ENCODE measurements at regions not wholly inside any gene's neighbourhood (a gene's known extent, or its start where the extent isn't known, plus 50 kb on each side); places are given as distances from the start of the nearest gene placed in this dataset.

DNA sequence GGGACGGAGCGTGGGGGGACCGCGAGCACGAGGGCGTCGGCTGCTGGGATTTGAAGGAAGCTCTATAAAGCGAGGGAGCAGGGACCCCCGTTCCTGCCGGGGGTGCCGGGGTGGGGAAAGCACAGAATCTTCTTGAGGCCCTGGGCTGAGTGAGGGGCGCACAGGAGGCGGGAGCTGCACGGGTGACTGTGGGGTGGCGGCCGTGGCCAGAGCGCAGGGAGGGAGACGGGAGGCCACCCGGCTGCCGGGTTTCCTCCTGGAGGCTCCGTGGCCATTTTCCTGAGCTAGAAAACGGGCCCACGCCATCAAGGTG lies 385.1 kb downstream of the SMOC2 start:
- in situ Hi-C loops (cut with MboI; ENCODE audit: low pct_unique_long_range_greater_than_20kb, low sequenced_read_pairs, unreplicated experiment) = no loop called here
- TF ChIP-seq CTCF (IDR thresholded peaks at IDR 0.05; ENCODE audit: extremely low read depth, insufficient read depth, missing control alignments) = no peak
- DNase-seq (ENCODE audit: low spot score) = no peak

- in situ Hi-C loops (cut with MboI; ENCODE audit: low pct_unique_long_range_greater_than_20kb, low sequenced_read_pairs, unreplicated experiment) = no loop called here
- TF ChIP-seq CTCF (IDR thresholded peaks at IDR 0.05; ENCODE audit: extremely low read depth, insufficient read depth, missing control alignments) = no peak
- DNase-seq (ENCODE audit: low spot score) = no peak
Measured at GRCh38 chr6:168825226-168826077, 384.5 kb downstream of the SMOC2 start.

GRCh38 chr6:168823397-168824212 lies 382.6 kb downstream of the SMOC2 start:
- in situ Hi-C loops (cut with MboI; ENCODE audit: low pct_unique_long_range_greater_than_20kb, low sequenced_read_pairs, unreplicated experiment) = no loop called here
- no peak for DNase-seq (ENCODE audit: low spot score)
- no peak for TF ChIP-seq CTCF (IDR thresholded peaks at IDR 0.05; ENCODE audit: extremely low read depth, insufficient read depth, missing control alignments)

DNA sequence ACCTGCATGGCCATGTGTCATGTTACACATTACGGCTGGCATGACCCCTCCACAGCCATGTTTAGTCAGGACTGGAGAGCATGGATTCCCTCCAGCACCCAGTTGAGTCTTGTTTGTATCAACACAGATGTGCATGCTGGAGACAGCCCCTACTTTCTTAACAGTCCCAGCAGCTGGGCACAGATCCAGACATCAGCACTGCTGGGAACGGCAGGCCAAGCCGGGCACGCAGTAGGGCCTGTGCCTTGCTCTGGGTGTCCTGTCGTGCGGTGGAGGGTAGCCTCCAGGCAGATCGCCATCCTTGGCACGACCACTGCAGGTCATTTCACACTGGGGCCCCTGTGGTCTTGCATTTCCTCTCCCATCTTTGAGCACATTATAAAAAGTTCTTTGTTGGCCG lies 381.4 kb downstream of the SMOC2 start:
- no peak for DNase-seq (ENCODE audit: low spot score)
- in situ Hi-C loops (cut with MboI; ENCODE audit: low pct_unique_long_range_greater_than_20kb, low sequenced_read_pairs, unreplicated experiment) = no loop called here
- TF ChIP-seq CTCF (IDR thresholded peaks at IDR 0.05; ENCODE audit: extremely low read depth, insufficient read depth, missing control alignments) = no peak

- in situ Hi-C loops (cut with MboI; ENCODE audit: low pct_unique_long_range_greater_than_20kb, low sequenced_read_pairs, unreplicated experiment) = no loop called here
- no peak for DNase-seq (ENCODE audit: low spot score)
- TF ChIP-seq CTCF (IDR thresholded peaks at IDR 0.05; ENCODE audit: extremely low read depth, insufficient read depth, missing control alignments) = no peak
Measured at GRCh38 chr6:168819546-168819945, 378.6 kb downstream of the SMOC2 start.

DNA sequence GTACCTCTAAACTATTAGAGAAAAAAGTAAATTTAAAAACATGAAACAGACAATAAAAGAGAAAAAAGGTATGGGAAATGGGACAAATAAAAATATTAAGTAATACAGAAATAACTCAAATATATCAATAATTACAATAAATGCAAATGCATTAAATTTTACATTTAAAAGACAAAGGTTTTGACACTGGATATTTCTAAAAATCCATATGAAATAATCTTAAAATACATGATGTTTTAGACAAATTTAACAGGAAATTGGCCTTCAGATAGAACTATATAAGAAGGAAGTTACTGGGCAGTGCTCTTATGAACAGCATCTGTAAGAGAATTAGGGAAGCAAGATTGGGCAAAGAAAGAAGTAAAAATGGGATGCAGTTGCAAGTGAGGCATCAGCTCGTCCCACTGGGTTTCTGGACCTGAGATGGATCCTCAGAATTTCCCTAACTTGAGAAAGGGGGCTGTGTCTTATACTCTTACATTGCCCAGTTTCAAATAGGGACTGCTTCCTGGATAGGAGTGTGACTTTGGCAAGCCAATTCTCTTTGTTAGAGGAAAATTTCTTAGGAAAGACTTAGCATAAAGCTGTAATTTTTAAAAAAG lies 376.7 kb downstream of the SMOC2 start:
- no peak for DNase-seq (ENCODE audit: low spot score)
- TF ChIP-seq CTCF (IDR thresholded peaks at IDR 0.05; ENCODE audit: extremely low read depth, insufficient read depth, missing control alignments) = no peak
- in situ Hi-C loops (cut with MboI; ENCODE audit: low pct_unique_long_range_greater_than_20kb, low sequenced_read_pairs, unreplicated experiment) = no loop called here
